HG03159 (cell line): ENCODE measurements at regions not wholly inside any gene's neighbourhood (a gene's known extent, or its start where the extent isn't known, plus 50 kb on each side); places are given as distances from the start of the nearest gene placed in this dataset.
"Not testable (repeated sequence)": the region's sequence is repeated elsewhere in the genome, so short reads cannot be mapped to it uniquely, and the experiment has no call there.

Source experiments
- ATAC-seq: cut with Tn5 transposase; IDR thresholded peaks from one replicate; pipeline ENCODE4 v1.9.1; 2021; ENCODE audit warnings: mild to moderate bottlenecking, moderate library complexity; ENCODE audit not compliant: unreplicated experiment

DNA sequence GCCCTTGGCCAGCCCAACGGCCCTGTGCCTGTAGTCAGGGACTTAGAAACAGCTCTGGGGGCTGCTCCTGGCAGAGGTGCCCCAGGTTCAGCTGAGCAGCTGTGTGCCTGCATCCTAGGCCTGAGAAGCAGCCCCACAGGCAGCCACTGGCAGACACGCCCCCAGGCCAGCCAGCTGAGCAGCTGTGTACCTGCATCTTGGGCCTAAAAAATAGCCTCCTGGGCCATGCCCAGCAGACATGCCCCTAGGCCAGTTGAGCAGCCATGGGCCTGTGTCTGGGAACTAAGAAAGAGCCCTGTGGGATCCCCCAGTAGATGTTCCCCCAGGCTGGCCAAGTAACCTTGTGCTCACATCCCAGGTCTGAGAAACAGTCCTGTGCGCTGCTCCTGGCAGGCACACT is 64.0 kb downstream of the TBR1 start:
- ATAC-seq, result no peak

DNA sequence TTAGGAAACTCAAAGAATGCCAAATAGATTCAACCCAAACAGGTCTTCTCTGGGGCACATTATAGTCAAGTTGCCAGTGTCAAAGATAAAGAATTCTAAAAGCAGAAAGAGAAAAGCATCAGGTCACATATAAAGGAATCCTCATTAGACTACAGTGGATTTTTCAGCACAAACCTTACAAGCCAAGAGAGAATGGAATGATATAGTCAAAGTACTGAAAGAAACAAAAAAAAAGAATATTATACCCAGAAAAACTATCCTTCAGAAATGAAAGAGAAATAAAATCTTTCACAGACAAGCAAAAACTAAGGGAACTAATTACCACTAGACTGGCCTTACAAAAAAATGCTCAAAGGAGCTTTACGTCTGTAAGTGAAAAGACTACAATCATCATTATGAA is 65.5 kb downstream of the TBR1 start:
- ATAC-seq, result no peak

DNA sequence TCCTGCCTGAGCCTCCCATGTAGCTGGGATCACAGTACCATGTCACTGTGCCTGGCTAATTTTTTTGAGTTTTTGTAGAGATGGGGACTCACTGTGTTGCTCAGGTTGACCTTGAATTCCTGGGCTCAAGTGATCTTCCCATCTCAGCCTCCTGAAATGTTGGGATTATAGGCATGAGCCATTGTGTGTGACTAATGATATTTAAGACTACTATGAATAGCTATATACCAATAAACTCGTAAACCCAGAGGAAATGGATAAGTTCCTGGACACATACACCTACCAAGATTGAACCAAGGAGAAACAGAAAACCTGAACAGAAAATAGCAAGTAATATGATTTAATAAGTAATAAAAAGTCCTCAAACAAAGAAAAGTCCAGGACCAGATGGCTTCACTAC is 68.0 kb downstream of the TBR1 start:
- no peak for ATAC-seq

DNA sequence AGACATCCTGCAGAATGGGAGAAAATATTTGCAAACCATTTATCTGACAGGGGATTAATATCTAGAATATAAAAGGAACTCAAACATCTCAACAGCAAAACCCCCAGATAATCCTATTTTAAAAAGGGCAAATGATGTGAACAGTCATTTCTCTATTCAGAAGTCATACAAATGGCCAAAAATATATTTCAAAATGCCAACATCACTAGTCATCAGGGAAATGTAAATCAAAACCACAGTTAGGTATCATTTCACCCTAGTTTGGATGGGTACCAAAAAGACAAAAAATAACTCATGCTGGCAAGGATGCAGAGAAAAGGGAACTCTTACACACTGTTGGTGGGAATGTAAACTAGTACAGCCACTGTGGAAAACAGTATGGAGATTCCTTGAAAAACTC is 70.0 kb downstream of the TBR1 start:
- ATAC-seq, result no peak

DNA sequence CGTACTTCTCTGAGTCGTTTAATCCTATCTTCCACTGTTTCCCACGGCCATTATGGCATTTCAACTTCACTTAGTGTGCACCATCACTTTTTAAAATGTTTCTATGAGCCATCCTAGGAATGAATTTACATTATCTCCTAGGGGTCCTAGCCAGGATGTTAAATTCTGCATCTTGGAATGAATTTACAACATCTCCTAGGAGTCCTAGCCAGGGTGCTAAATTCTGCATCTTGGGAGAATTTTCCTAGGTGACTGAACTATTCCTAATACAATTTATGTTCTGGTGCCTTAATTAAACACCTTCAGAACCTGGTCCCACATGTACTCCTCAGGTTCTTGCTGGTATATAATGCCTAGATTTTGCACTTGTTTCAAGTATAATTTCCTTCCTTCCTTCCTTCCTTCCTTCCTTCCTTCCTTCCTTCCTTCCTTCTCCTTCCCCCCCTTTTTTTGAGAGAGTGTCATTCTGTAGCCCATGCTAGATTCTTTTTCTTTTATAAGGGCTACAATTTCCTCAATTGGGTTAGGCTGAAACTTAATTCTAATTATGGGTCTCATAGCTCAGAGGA is 72.1 kb downstream of the TBR1 start:
- ATAC-seq, result no peak

DNA sequence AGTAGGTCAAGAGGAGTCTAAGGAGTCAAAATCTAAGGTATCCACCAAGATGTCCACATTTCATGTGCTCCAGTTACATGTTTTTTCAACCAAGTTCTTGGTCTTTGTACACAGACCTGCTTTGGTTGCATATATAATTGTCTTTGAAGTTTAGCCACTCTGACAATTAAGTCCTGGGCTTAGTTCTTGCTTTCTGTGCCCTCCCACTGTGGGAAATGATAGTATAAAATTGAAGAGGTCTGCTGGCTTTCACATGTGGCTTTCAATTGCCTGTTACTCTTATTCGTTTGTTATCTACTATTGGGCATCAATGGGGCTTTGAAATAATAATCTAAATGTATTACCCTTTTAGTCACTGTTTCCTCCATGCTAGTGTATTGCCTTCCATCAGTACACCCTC is 72.8 kb downstream of the TBR1 start:
- no peak for ATAC-seq

DNA sequence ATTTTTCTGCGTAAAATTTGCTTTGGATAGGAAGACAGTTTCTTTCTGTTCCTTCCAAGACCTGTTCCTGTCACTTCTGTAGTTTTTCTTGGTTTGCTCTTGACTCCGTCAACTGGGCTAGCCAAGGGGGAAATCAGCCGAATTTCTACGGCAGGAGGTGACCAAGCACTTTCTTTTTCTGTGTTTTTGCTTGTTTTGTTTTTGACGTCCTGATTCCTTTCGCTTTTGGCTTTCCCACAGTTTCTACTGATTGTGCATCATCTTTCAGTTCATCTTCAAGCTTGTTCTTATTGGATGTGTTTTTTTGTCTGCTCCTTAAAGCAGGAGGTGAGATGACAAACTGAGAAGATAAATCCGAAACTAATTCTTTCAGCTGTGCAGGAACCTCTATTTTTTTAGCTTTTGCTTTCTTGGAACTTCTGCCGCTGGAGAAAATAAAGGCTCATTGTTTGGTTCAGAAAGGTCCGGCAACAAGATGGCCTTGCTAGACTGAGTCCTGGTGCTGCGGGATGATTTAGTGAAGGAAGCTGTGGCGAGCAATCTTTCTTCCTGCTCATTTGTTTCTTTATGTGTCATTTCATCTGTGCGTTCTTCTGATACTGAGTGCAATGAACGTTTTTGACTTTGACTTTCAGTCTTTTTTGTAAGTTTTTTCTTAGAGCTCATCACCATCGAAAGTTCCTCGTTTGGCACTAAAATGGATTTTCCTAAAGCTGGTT is 85.0 kb downstream of the TBR1 start:
- peak; percentile 55 for ATAC-seq

DNA sequence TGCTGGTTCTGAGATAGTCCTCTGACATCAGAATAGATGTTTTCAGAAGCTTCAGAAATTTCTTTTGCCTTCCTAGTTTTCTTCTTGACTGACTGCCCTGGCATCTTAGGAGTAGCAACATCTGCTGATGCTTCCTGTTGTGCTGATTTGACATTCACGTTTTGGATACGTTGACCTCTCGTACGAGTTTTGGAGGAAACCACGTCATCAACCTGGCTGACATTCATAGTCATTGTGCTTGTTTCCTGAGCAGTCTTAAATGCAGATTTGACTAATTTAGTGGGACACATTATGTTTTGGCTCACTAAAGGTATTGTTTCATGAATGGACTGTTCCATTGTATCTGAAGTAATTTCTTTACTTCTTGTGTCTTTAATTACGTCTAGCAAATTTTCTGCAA is 86.2 kb downstream of the TBR1 start:
- ATAC-seq, result peak; percentile 31

DNA sequence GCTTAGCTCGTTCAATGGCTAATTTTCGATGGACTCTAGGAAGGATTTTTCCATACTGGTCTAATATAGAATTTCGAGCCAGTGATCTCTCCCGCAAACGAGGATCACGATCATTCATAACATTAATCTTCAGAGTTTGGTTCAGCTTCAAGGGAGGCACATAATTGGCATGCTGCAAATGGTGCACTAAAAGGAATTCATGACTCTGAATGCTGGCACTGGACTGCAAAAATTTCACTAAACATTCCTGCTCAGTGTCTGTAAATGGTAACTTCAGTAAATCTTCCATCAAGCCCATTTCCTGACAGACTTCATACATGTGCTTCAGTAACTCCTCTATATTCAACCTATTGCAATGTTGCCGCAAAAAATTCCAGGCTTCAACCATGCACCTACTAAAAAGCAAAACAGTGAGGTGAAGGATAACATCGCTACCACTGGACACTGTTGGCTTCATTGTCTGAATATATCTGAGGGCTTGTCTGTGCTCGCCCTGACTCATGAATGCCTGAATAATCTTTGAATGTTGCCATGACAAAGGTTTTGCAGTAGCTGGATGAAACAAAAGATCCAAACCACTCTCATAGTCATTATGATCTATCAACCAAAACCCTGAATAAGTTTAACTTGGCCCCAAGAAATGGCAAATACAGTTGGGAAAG is 88.7 kb downstream of the TBR1 start:
- not testable (repeated sequence) for ATAC-seq

DNA sequence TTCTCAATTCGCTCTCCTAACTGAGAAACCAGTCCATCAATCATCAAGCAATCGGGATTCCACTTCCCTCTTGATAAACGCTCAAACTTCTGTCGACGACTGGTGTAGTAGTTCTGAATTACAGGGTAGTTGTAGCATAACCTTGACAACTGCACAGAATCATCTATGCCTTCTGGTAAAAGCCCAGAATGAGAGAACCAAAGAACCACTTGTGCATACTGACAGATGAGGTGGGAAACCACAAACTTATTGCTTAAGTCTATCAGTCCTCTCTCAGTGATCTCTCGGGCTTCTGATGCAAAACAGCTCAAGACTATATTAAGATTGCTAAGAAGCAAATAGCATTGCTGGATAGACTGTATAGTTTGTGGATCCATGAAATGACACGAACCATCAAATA is 89.4 kb downstream of the TBR1 start:
- not testable (repeated sequence) for ATAC-seq

DNA sequence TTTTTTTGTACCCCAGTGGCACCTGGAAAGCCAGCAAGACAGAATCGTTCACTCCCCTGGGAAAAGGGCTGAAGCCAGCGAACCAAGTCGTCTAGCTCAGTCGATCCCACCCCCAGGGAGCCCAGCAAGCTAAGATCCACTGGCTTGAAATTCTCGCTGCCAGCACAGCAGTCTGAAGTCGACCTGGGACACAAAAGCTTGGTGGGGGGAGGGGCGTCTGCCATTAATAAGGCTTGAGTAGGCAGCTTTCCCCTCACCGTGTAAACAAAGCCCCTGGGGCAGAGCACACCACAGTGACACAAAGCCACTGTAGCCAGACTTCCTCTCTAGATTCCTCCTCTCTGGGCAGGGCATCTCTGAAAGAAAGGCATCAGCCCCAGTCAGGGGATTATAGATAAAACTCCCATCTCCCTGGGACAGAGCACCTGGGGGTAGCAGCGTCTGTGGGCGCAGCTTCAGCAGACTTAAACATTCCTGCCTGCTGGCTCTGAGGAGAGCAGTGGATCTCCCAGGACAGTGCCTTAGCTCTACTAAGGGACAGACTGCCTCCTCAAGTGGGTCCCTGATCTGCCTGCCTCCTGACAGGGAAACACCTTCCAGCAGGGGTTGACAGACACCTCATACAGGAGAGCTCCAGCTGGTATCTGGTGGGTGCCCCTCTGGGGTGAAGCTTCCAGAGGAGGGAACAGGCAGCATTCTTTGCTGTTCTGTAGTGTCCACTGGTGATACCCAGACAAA is 97.4 kb downstream of the TBR1 start:
- not testable (repeated sequence) for ATAC-seq

DNA sequence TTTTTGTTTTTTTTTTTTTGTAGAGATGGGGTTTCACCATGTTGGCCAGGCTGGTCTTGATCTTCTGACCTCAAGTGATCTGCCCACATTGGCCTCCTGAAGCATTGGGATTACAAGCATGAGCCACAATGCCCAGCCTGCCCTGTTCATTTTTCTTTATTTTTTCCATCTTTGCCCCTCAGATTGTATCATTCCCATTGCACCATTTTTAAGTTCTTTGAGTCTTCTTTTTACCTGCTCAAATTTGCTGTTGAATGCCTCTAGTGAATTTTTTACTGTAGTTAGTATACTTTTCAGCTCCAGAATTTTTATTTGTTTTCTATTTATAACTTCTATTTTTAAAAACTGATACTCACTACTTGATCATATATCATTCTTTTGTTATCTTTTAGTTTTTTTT is 101.4 kb upstream of the SLC4A10 start:
- ATAC-seq, result no peak

DNA sequence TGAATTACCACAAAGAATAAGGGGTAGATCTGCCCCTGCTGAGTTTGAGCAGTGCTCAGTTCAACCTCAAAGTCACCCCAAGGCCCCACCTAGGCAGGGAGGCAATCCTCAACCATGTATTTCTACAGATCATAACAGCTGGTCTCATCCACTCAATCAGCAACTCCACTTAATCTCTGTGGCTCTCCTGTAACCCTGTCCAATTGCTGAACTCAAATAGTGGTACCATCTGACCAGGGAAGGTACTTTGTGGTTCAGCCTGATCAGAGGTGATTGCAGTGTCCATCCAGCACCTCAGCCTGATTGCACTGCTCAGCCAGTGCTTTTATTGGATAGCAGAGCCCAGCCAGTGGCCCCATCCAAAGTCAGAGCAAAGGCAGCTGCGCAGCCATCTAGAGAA is 91.0 kb upstream of the SLC4A10 start:
- ATAC-seq, result no peak

DNA sequence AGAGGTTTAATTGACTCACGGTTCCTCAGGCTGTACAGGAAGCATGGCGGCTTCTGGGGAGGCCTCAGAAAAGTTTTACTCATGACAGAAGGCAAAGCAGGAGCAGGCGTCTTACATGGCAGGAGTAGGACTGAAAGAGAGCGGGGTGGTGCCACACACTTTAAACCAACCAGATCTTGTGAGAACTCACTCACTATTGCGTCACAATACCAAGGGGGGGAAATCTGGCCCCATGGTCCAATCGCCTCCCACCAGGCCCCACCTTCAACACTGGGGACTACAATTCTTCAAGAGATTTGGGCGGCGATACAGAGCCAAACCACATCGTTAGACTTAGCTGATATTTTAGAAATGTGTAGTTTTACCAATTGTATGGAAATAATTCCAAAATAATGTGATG is 77.6 kb upstream of the SLC4A10 start:
- ATAC-seq, result no peak

DNA sequence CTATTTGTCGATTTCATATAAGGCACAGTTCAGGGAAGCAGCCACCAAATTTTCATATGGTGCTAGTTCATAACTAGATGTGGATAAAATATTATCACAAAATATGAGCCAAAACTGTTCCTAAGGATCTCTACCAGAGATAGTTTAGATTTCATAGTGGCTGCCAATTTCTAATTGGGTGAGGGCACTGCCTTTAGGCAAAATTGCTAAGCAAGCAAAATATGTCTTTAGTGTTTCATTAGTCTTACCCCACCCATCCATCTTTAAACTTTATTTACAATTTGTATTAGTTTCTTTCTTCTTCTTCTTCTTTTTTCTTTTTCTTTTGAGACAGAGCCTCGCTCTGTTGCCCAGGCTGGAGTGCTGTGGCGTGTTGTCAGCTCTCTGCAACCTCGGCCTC is 77.1 kb upstream of the SLC4A10 start:
- no peak for ATAC-seq

DNA sequence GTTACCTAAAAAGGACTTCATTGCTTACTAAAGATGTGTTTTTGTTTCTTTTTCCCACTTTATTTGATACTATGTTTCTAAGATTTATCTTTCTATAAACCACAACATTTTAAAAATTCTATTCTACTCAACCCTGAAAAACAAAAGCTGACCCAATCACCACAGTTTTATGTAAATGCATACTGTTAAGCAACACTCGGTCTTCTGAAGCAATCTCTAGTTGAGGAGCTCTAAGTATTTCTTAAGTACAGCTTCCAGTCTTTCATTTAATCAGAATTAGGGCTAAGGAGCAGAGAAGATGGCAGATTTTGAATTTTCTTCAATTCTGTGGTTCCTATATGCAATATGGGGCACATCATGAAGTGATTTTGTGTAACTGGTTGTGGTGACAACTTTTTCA is 72.2 kb upstream of the SLC4A10 start:
- no peak for ATAC-seq

DNA sequence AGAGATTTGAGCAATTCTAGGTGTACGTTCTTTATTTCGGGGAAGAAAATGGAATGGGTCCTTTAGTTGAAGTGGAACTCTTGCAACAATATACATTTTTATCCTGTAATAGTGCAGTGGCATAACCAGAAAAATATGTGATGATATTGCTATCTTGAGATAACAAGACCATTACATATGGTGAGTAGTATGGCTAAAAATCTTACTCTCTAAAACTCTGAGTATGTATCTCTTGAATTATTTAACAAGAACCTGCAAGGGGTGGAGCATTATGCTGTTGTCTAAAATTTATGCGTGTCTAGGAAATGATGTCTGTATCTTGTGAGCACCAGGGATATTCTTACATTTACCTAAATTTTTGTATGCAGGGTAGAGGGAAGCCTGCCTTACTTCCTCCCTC is 68.4 kb upstream of the SLC4A10 start:
- ATAC-seq, result no peak

DNA sequence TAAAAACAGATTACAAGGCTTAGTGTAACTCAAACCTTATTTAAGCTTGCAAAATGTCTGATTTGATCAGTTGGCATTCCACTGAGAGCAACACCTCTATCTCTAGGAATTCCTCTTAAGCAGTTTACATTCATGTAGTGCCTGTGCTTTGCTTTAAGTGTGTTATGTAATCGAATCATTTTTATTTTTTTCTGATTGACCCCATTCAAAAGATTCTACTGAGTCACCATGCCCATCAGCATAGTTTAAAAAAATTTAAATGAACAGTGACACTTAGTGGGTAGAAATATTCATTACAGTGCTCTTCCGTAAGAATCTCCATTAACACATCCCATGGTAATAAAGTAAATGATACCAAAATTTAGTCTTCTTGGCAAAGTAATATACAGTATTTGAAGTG is 67.8 kb upstream of the SLC4A10 start:
- no peak for ATAC-seq

DNA sequence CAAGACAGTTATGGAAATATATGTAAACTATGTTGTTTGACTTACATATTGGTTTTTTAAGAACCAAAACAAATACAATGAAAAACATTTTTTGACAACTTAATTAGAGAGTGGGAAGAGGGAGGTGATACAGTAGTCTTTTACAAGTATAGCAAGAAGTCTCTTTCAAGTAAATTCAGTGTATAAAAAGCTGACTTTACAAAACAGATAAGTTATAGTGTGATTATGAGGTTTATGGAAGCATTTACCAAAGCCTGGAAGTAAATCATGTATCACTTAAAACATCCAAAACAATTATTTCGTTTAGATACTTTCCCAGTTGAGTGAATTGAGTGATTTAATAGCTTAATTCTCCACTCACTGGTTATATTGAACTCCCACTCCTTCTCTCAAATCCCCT is 66.7 kb upstream of the SLC4A10 start:
- no peak for ATAC-seq

DNA sequence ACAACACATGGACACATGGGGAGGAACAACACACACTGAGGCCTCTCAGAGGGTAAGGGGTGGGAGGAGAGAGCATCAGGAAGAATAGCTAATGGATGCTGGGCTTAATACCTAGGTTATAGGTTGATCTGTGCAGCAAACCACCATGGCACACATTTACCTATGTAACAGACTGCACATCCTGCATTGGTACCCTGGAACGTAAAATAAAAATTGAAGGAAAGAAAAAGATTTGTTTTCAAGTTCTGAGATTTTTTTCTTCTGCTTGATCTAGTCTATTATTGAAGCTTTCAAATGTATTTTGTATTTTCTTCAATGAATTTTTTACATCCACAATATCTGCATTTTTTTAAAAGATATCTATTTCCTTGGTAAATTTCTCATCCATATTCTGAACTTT is 59.3 kb upstream of the SLC4A10 start:
- no peak for ATAC-seq

DNA sequence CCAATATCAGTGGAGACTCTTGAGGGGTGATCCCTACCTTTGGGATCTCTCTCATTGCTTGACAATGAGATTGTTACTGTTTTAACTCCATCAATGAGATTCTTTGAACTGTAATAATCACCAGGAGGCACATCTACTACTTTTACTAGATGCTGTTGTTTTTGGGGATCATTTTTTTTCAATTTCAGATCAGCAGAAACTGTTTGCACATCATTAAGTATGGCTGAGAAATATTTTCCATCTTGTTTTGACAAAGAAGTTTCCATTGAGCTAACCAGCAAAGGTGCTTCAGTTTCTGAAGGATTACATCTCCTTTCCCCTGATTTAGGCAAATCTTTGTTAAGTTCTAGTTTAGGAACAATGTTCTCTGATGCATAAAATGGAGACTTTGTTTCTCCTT is 54.8 kb upstream of the SLC4A10 start:
- no peak for ATAC-seq
